IMR-90 (cell line): ENCODE measurements at regions not wholly inside any gene's neighbourhood (a gene's known extent, or its start where the extent isn't known, plus 50 kb on each side); places are given as distances from the start of the nearest gene placed in this dataset.
"Not testable (repeated sequence)": the region's sequence is repeated elsewhere in the genome, so short reads cannot be mapped to it uniquely, and the experiment has no call there.

Experiments used
- MAFK ChIP-seq: IDR thresholded peaks from 2 replicates; pipeline ENCODE4 v1.6.1; 2012; ENCODE audit warnings: low read depth, low read length, improper control_type of control experiment
- POLR2A ChIP-seq: IDR thresholded peaks from 2 replicates; pipeline ENCODE4 v1.6.1; 2012; ENCODE audit warnings: mild to moderate bottlenecking, low read depth, low read length
- RAD21 ChIP-seq: IDR thresholded peaks from 2 replicates; pipeline ENCODE4 v1.6.1; 2012; ENCODE audit warnings: low read length, improper control_type of control experiment
- RCOR1 ChIP-seq: IDR thresholded peaks from 2 replicates; pipeline ENCODE4 v1.6.1; 2012; ENCODE audit warnings: mild to moderate bottlenecking, low read length, improper control_type of control experiment; ENCODE audit not compliant: insufficient replicate concordance
- RFX5 ChIP-seq: IDR thresholded peaks from 2 replicates; pipeline ENCODE4 v1.8.0; 2012; ENCODE audit warnings: low read depth, mild to moderate bottlenecking, low read length, moderate library complexity
- TF ChIP-seq, protein P1 (sequence below): conservative IDR thresholded peaks from 2 replicates; pipeline ENCODE4 v1.5.1; 2012; ENCODE audit warnings: mild to moderate bottlenecking, low read depth, low read length, improper control_type of control experiment

- not testable (repeated sequence) for TF ChIP-seq POLR2A, MAFK, RAD21, RFX5, RCOR1
- TF ChIP-seq, protein P1, sequence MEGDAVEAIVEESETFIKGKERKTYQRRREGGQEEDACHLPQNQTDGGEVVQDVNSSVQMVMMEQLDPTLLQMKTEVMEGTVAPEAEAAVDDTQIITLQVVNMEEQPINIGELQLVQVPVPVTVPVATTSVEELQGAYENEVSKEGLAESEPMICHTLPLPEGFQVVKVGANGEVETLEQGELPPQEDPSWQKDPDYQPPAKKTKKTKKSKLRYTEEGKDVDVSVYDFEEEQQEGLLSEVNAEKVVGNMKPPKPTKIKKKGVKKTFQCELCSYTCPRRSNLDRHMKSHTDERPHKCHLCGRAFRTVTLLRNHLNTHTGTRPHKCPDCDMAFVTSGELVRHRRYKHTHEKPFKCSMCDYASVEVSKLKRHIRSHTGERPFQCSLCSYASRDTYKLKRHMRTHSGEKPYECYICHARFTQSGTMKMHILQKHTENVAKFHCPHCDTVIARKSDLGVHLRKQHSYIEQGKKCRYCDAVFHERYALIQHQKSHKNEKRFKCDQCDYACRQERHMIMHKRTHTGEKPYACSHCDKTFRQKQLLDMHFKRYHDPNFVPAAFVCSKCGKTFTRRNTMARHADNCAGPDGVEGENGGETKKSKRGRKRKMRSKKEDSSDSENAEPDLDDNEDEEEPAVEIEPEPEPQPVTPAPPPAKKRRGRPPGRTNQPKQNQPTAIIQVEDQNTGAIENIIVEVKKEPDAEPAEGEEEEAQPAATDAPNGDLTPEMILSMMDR = not testable (repeated sequence)
Observed at GRCh38 chr17:77533697-77534096, 392.9 kb downstream of the SEC14L1 start.
